Transverse colon (tissue), 4 donors: ENCODE measurements at regions not wholly inside any gene's neighbourhood (a gene's known extent, or its start where the extent isn't known, plus 50 kb on each side); places are given as distances from the start of the nearest gene placed in this dataset.

Source experiments
- CTCF ChIP-seq, 5 experiments: fragments of 200-600 bp in 3 of 5; fragments of 450-650 bp in 2 of 5; sonication (generic) in 3 of 5; IDR thresholded peaks; 1 replicate in 2 of 5; 2 replicates in 3 of 5; pipeline ENCODE4 v1.5.1; 2016 to 2017; ENCODE audit warnings: antibody characterized with exemption in 5 of 5, inconsistent platforms in 3 of 5, mild to moderate bottlenecking in 2 of 5, moderate library complexity in 1 of 5
- POLR2A ChIP-seq: fragments of 450-650 bp; IDR thresholded peaks from one replicate; pipeline ENCODE4 v1.6.1; 2016; ENCODE audit warnings: antibody characterized with exemption, mild to moderate bottlenecking, moderate library complexity
- POLR2AphosphoS5 ChIP-seq, 3 donors: sonication (generic); formaldehyde crosslinking; IDR thresholded peaks; one replicate each; pipeline ENCODE4 v1.6.1; 2016; ENCODE audit warnings: antibody characterized with exemption in 3 of 3

DNA sequence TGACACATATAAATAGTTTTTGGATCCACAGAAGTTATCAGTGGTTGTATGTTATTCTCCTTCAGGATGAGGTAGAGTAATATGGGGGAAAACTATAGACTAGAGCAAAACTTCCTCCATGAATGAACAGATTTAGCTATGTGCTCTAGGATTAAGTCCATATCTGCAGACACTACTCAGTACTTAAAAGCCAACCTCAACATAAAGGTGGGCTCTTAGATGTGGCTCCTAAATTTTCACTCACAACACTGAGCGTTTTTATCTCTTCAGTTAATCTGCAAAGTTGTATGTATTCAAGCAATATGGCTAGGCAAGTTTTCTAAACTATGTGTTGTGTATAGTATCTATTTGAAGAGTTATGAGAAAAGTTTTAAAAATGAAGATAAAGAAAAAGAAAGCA is 147.0 kb upstream of the SLITRK3 start:
- TF ChIP-seq POLR2AphosphoS5 (IDR thresholded peaks at IDR 0.05) (no peak), CTCF (IDR thresholded peaks at IDR 0.05) (no peak), POLR2A (no peak)
